ENCODE measurements at regions not wholly inside any gene's neighbourhood (a gene's known extent, or its start where the extent isn't known, plus 50 kb on each side); places are given as distances from the start of the nearest gene placed in this dataset.

- TF ChIP-seq CTCF (IDR thresholded peaks at IDR 0.05) (no peak), EP300 (IDR thresholded peaks at IDR 0.05; ENCODE audit: low read depth) (no peak)
Observed at GRCh38 chr3:111269777-111270176, 198.2 kb downstream of the NECTIN3 start.
